Esophagus muscularis mucosa (tissue), 4 donors: ENCODE measurements at regions not wholly inside any gene's neighbourhood (a gene's known extent, or its start where the extent isn't known, plus 50 kb on each side); places are given as distances from the start of the nearest gene placed in this dataset.
A peak's percentile ranks its signal among the peaks of the same experiment; 100 is the strongest.

Source experiments
- DNase-seq: peaks from one replicate; pipeline ENCODE4 v3.0.0-alpha.2; 2017; ENCODE audit errors: extremely low spot score
- H3K27ac ChIP-seq, 4 donors: fragments of 200-600 bp; sonication (generic); replicated peaks in 1 of 4; 1 replicate in 3 of 4; 2 replicates in 1 of 4; pipeline ENCODE4 v1.5.1; 2016 to 2019; ENCODE audit warnings: mild to moderate bottlenecking in 1 of 4
- H3K27me3 ChIP-seq, 4 donors: fragments of 200-600 bp; sonication (generic); one replicate each; pipeline versions ENCODE4 v1.5.1 to v1.6.0; 2016 to 2019
- H3K36me3 ChIP-seq, 4 donors: fragments of 200-600 bp; sonication (generic); one replicate each; pipeline ENCODE4 v1.5.1; 2016 to 2019
- H3K4me1 ChIP-seq, 4 donors: fragments of 200-600 bp; sonication (generic); one replicate each; pipeline ENCODE4 v1.5.1; 2016 to 2019
- H3K4me3 ChIP-seq, 4 donors: fragments of 200-600 bp; sonication (generic); 1 replicate in 2 of 4; 2 replicates in 2 of 4; pipeline ENCODE4 v1.5.1; 2016 to 2019; ENCODE audit warnings: mild to moderate bottlenecking in 4 of 4, moderate library complexity in 1 of 4
- H3K9me3 ChIP-seq, 4 donors: fragments of 200-600 bp; sonication (generic); 1 replicate in 3 of 4; 2 replicates in 1 of 4; pipeline ENCODE4 v1.5.1; 2016 to 2019
- EP300 ChIP-seq: sonication (generic); formaldehyde crosslinking; IDR thresholded peaks from one replicate; pipeline ENCODE4 v1.6.1; 2017; ENCODE audit warnings: antibody characterized with exemption
- POLR2A ChIP-seq: fragments of 450-650 bp; IDR thresholded peaks from one replicate; pipeline ENCODE4 v1.6.1; 2017; ENCODE audit warnings: antibody characterized with exemption, moderate library complexity, mild to moderate bottlenecking, low read depth
- POLR2AphosphoS5 ChIP-seq, 2 donors: sonication (generic); formaldehyde crosslinking; IDR thresholded peaks; one replicate each; pipeline ENCODE4 v1.6.1; 2017; ENCODE audit warnings: antibody characterized with exemption in 2 of 2
- WGBS: methylation state at CpG from one replicate; pipeline ENCODE4 v1.1.5; 2018; 5-methylcytosine and 5-hydroxymethylcytosine counted together
- intact Hi-C: fragments of 100-400 bp; cut with DNase I; formaldehyde crosslinking; loops from one replicate; pipeline ENCODE4 v1.15.1; 2023
- TF ChIP-seq, protein P1 (sequence below), 3 experiments: fragments of 200-600 bp in 2 of 3; fragments of 450-650 bp in 1 of 3; sonication (generic) in 2 of 3; IDR thresholded peaks; one replicate each; pipeline ENCODE4 v1.5.1; 2017 to 2019; ENCODE audit warnings: antibody characterized with exemption in 3 of 3, mild to moderate bottlenecking in 2 of 3, moderate library complexity in 1 of 3

GRCh38 chrX:17291171-17291900 lies 83.7 kb upstream of the NHS start:
- intact Hi-C loops: loop anchor here (10.0 kb wide), 1 partner anchor 83 kb away; the partner anchor contains the start of gene NHS
- no peak overlapping the region for H3K4me3 ChIP-seq
- peaks cover 0 to 7% (median 0%) of the 10 kb centered on the region in 4 donors for H3K9me3 ChIP-seq
- H3K36me3 ChIP-seq: no peaks in the 10 kb centered on the region
- DNase-seq: no peak
- H3K27ac ChIP-seq: peak overlapping the region; percentile 60 to 78 (median 74)
- no peaks in the 10 kb centered on the region for H3K27me3 ChIP-seq
- peaks cover 0 to 23% (median 18%) of the 10 kb centered on the region in 4 donors for H3K4me1 ChIP-seq
- TF ChIP-seq POLR2AphosphoS5 (IDR thresholded peaks at IDR 0.05): no peak
- no peak for TF ChIP-seq EP300
- no peak for TF ChIP-seq POLR2A
- TF ChIP-seq, protein P1, sequence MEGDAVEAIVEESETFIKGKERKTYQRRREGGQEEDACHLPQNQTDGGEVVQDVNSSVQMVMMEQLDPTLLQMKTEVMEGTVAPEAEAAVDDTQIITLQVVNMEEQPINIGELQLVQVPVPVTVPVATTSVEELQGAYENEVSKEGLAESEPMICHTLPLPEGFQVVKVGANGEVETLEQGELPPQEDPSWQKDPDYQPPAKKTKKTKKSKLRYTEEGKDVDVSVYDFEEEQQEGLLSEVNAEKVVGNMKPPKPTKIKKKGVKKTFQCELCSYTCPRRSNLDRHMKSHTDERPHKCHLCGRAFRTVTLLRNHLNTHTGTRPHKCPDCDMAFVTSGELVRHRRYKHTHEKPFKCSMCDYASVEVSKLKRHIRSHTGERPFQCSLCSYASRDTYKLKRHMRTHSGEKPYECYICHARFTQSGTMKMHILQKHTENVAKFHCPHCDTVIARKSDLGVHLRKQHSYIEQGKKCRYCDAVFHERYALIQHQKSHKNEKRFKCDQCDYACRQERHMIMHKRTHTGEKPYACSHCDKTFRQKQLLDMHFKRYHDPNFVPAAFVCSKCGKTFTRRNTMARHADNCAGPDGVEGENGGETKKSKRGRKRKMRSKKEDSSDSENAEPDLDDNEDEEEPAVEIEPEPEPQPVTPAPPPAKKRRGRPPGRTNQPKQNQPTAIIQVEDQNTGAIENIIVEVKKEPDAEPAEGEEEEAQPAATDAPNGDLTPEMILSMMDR (IDR thresholded peaks at IDR 0.05): no peak
- WGBS: 55% methylated on average over 2 of the region's 2 CpGs

DNA sequence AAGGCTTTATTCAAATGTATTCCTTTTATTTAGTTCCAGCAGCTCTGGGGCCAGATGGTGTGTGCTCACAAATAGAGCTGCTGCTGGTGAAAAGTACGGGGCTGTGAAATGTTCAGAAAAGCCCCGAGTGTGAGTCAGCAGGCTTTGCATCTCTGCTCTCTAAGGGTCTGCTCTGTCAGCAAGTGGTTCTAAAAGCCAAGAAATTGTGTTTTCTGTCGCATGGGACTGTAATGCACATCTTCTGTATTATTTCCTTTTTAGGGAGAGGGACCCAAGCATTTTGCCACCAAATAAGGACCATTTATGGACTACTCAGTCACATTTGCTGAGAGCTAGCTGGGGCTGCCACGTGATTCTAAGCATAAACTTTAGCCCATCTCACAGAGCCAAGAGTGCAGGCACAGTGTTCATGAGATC lies 82.9 kb upstream of the NHS start:
- peak overlapping the region; percentile 60 to 78 (median 74) for H3K27ac ChIP-seq
- TF ChIP-seq, protein P1 (IDR thresholded peaks at IDR 0.05): no peak
- TF ChIP-seq POLR2A: no peak
- no peak for TF ChIP-seq EP300
- TF ChIP-seq POLR2AphosphoS5 (IDR thresholded peaks at IDR 0.05): peak in 1 of 2 donors; percentile 50

GRCh38 chrX:17294561-17294960 lies 80.4 kb upstream of the NHS start:
- 62% methylated on average over 1 of the region's 1 CpG for whole genome bisulfite sequencing
- intact Hi-C loops: loop anchor here (10.0 kb wide), 1 partner anchor 80 kb away; the partner anchor contains the start of gene NHS
- H3K27me3 ChIP-seq: no peaks in the 10 kb centered on the region
- peaks cover 0 to 23% (median 18%) of the 10 kb centered on the region in 4 donors for H3K4me1 ChIP-seq
- TF ChIP-seq POLR2A (no peak), EP300 (no peak), POLR2AphosphoS5 (IDR thresholded peaks at IDR 0.05) (no peak)
- H3K27ac ChIP-seq: no peak overlapping the region
- peaks cover 0 to 7% (median 0%) of the 10 kb centered on the region in 4 donors for H3K9me3 ChIP-seq
- no peak overlapping the region for H3K4me3 ChIP-seq
- no peaks in the 10 kb centered on the region for H3K36me3 ChIP-seq
- DNase-seq: no peak

More for the DNA sequence above, 82.9 kb upstream of the NHS start:
- Histone ChIP-seq H3K9me3 (peaks cover 0 to 7% (median 0%) of the 10 kb centered on the region in 4 donors), H3K36me3 (no peaks in the 10 kb centered on the region), H3K4me3 (no peak overlapping the region), H3K27me3 (no peaks in the 10 kb centered on the region), H3K4me1 (peaks cover 0 to 23% (median 18%) of the 10 kb centered on the region in 4 donors)
- DNase-seq: no peak
- intact Hi-C loops: loop anchor here (10.0 kb wide), 1 partner anchor 83 kb away; the partner anchor contains the start of gene NHS
- WGBS: 16% methylated on average over 4 of the region's 4 CpGs

- no peaks in the 10 kb centered on the region for H3K36me3 ChIP-seq
- no peak overlapping the region for H3K27ac ChIP-seq
- no peaks in the 10 kb centered on the region for H3K27me3 ChIP-seq
- WGBS: 78% methylated on average over 1 of the region's 1 CpG
- H3K4me3 ChIP-seq: no peak overlapping the region
- H3K4me1 ChIP-seq: peaks cover 0 to 22% (median 17%) of the 10 kb centered on the region in 4 donors
- no peak for DNase-seq
- intact Hi-C loops: loop anchor here (10.0 kb wide), 1 partner anchor 79 kb away; the partner anchor contains the start of gene NHS
- TF ChIP-seq POLR2AphosphoS5 (IDR thresholded peaks at IDR 0.05) (no peak), EP300 (no peak), POLR2A (no peak)
- TF ChIP-seq, protein P1 (IDR thresholded peaks at IDR 0.05): no peak
- H3K9me3 ChIP-seq: no peaks in the 10 kb centered on the region
Measured at GRCh38 chrX:17295791-17296190, 79.2 kb upstream of the NHS start.

DNA sequence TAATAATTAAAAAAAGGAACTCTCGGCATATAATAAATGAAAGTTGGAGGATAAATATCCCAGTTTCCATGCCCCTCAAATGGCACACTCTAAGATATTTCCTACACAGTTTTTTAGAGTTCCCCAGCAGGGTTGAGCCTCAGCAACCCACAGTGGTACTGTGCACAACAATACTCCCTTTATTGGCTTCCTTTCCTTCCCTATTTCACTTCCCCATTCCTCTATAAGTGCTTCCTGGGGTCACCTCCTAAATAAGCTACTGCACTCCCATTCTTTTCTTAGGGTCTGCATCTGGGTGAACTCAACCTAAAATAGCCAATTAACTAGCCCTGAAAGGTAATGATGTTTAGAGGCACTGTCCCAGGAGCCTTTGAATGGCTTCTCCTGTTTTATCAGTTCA lies 76.4 kb upstream of the NHS start:
- TF ChIP-seq, protein P1 (IDR thresholded peaks at IDR 0.05): no peak
- TF ChIP-seq EP300 (no peak), POLR2AphosphoS5 (IDR thresholded peaks at IDR 0.05) (no peak), POLR2A (no peak)
- DNase-seq: no peak
- no peaks in the 10 kb centered on the region for H3K27me3 ChIP-seq
- 85% methylated on average over 1 of the region's 1 CpG for WGBS
- no peaks in the 10 kb centered on the region for H3K36me3 ChIP-seq
- intact Hi-C loops: loop anchor here (10.0 kb wide), 1 partner anchor 76 kb away; the partner anchor contains the start of gene NHS
- H3K4me3 ChIP-seq: peak overlapping the region in 1 of 4 donors; percentile 7
- H3K4me1 ChIP-seq: no peaks in the 10 kb centered on the region
- H3K27ac ChIP-seq: no peak overlapping the region
- H3K9me3 ChIP-seq: peaks cover 0 to 6% (median 0%) of the 10 kb centered on the region in 4 donors
